GM19438 (cell line): ENCODE measurements at regions not wholly inside any gene's neighbourhood (a gene's known extent, or its start where the extent isn't known, plus 50 kb on each side); places are given as distances from the start of the nearest gene placed in this dataset.
"Not testable (repeated sequence)": the region's sequence is repeated elsewhere in the genome, so short reads cannot be mapped to it uniquely, and the experiment has no call there.

Source experiments
- ATAC-seq: cut with Tn5 transposase; IDR thresholded peaks from one replicate; pipeline ENCODE4 v1.9.1; 2021; ENCODE audit warnings: low read depth; ENCODE audit not compliant: unreplicated experiment

- ATAC-seq, result no peak
Measured at GRCh38 chr13:75180805-75181455, 301.0 kb downstream of the TBC1D4 start.

GRCh38 chr13:75178436-75178835, 303.5 kb downstream of the TBC1D4 start:
- ATAC-seq, result no peak

GRCh38 chr13:75175575-75175974, 306.4 kb downstream of the TBC1D4 start:
- ATAC-seq, result no peak

GRCh38 chr13:75175097-75175496, 306.9 kb downstream of the TBC1D4 start:
- ATAC-seq, result not testable (repeated sequence)

- no peak for ATAC-seq
Measured at GRCh38 chr13:75174481-75174880, 307.5 kb downstream of the TBC1D4 start.

- no peak for ATAC-seq
Measured at GRCh38 chr13:75173457-75174356, 308.3 kb downstream of the TBC1D4 start.

GRCh38 chr13:75170311-75170710, 311.7 kb downstream of the TBC1D4 start:
- ATAC-seq, result no peak

GRCh38 chr13:75165543-75166230, 316.3 kb downstream of the TBC1D4 start:
- ATAC-seq, result no peak

- no peak for ATAC-seq
Measured at GRCh38 chr13:75161804-75162203, 320.2 kb downstream of the TBC1D4 start.

- ATAC-seq, result no peak
Measured at GRCh38 chr13:75160984-75161383, 321.0 kb downstream of the TBC1D4 start.

- ATAC-seq, result no peak
Measured at GRCh38 chr13:75154331-75154730, 327.6 kb downstream of the TBC1D4 start.

GRCh38 chr13:75153834-75154233, 328.1 kb downstream of the TBC1D4 start:
- ATAC-seq, result no peak

- ATAC-seq, result no peak
Measured at GRCh38 chr13:75153386-75153785, 328.6 kb downstream of the TBC1D4 start.

GRCh38 chr13:75151081-75151643, 330.8 kb downstream of the TBC1D4 start:
- no peak for ATAC-seq

GRCh38 chr13:75149776-75150175, 332.2 kb downstream of the TBC1D4 start:
- ATAC-seq, result no peak

- no peak for ATAC-seq
Measured at GRCh38 chr13:75147946-75148345, 334.0 kb downstream of the TBC1D4 start.

GRCh38 chr13:75146436-75146835, 335.5 kb downstream of the TBC1D4 start:
- no peak for ATAC-seq

- ATAC-seq, result no peak
Measured at GRCh38 chr13:75145927-75146326, 336.0 kb downstream of the TBC1D4 start.

- ATAC-seq, result no peak
Measured at GRCh38 chr13:75139291-75139690, 342.7 kb downstream of the TBC1D4 start.

- no peak for ATAC-seq
Measured at GRCh38 chr13:75137911-75138571, 343.9 kb downstream of the TBC1D4 start.
